Activated CD8-positive, alpha-beta memory T cell treated with anti-CD3 and anti-CD28 coated beads for 48 hours (primary cell): ENCODE measurements at regions not wholly inside any gene's neighbourhood (a gene's known extent, or its start where the extent isn't known, plus 50 kb on each side); places are given as distances from the start of the nearest gene placed in this dataset.
A peak's percentile ranks its signal among the peaks of the same experiment; 100 is the strongest.
"Not testable (repeated sequence)": the region's sequence is repeated elsewhere in the genome, so short reads cannot be mapped to it uniquely, and the experiment has no call there.

ENCODE experiments used
- DNase-seq, 3 experiments: peaks; one replicate each; pipeline ENCODE4 v3.0.0-alpha.2; 2020; ENCODE audit warnings: low read depth in 2 of 3, low spot score in 2 of 3

DNA sequence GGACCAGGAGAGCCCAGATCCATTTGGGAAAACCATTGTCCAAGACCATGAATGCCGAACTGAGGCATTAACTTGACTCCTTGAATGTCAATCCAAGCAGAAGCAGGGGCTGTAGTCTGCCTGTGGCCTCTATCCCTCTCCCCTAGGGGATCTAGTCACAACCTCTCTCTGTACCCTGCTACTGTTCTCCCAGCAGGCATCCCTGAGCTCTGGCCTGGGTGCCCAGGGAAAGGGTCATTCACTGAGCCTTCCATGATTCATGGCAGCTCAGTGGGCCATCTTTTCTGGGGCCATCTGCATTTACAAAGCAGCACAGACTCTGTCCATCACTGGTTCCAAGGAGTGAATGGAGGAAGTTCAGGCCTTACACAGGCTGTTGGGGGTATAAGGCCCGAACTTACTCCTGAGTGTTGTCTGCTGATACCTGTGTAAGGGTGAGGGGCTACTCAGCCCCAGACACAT, 151.8 kb downstream of the ZFP36L2 start:
- DNase-seq: no peak

DNA sequence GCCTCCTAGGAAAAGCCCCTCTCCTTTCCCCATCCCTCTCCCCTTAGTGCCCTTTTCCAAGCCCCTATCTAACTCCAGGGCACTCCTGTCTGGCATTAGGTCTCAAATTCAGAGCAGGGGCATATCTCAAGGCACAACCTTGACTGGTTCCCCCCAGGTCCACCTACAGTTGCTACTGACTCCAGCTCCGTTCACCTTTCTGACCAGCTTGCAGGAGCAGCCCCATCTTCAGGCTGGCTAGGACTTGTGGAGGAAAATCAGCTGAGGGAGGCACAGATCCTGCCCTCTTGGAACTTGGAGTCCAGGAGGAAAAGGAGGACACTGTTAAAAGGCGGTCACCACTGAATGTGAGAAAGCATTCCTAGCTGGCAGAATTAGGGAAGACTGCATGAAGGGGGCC, 152.4 kb downstream of the ZFP36L2 start:
- no peak for DNase-seq

DNA sequence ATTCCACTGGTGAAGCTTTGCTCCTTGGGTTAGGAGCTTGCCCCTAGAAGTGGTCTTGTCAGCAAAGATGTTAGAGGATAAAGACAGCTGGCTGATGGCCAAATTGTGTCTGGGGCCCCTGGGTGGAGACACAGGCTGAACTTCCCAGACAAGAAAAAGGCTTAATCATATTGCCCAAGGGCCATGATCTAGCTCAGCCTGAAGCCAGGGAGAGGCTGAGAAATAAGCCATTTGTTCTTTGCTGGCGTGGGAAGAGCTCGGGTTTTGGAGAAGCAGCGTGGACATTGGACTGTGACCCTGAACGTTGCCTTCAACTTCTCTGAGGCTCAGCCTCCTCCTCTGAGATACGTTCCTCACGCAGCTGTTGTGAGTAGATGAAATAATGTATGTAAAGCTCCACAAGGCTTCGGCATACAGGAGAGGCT, 153.0 kb downstream of the ZFP36L2 start:
- DNase-seq: no peak

DNA sequence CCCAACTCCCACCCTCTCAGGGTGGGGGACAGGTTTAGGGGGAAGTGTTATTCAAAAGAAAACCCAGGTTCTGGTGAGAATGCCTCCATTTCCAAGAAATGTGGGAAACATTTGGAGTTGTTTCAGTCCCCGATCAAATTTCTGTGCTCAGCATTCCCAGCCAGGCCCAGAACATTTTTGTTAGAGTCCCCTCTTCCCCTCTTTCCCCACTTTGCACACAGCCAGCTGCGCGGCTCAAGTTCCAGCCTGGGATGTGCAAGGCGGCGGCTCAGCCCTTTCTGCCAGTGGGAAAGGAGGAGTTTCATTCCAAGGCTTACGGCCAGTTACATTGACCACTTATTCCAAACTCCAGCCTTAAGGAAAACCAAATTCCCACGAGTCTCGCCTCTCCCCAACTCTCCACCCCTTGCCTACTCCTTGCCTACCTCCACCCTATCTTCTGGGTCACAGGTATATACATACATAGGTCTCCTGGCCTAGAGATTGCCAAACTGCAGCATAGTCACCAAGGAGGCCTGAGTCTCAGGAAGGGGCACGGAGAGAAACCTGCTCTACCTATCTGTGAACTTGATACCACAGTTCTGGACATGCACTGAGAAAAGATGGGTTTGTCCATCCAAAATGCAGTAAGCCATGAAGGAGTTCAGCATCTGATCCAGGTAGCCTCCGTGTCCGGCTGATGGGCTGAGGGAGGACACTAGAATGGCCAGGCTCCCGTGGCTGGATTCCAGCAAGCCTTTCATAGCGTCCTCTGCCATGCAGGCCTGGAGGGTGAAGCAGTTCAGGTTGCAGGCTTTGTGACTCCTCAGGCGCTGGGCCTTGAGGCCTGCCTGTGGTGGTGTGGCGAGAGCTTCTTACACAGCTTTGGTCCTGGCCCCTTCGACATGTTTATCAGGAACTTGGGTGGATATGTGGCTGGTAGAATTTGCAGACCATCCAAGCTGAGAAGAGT, 154.5 kb downstream of the ZFP36L2 start:
- DNase-seq: no peak

DNA sequence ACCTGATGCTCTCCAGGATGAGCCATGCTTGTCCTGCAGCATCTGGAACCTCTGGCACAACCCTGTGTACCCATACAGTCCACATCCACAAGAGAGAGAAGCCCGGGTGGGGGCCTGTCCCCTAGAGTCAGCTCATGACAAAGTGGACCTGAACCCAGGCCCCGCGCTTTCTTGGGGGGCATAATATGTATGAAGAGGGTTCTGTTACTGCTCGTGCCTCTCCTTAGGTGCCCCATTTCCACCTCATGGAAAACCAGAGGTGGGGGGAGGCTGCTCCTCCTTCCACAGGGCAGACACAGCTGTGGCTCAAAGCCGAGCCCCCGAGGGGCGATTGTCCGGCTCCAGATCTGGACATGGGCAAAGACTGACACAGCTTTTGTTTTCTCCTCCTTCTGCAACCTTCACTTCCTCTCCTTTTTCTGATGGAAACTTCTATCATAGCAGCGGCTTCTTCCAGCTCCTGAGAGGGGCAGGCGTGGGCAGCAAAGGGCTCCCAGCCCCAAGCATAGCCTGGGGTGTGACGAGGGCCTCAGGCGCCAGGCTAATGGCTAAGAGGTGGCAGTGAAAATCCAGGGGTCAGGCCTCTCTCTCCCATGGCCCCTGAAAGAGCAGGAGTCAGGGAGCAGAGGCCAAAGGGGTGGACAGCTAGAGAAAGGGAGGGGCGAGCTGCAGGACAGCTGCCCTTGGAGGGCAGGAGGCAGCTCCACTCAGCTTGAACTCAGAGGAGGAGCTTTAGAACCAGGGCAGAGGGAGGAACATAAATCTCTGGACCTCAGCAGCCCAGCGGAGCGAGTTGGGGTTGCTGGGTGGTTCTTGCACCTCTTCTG, 155.5 kb downstream of the ZFP36L2 start:
- no peak for DNase-seq

DNA sequence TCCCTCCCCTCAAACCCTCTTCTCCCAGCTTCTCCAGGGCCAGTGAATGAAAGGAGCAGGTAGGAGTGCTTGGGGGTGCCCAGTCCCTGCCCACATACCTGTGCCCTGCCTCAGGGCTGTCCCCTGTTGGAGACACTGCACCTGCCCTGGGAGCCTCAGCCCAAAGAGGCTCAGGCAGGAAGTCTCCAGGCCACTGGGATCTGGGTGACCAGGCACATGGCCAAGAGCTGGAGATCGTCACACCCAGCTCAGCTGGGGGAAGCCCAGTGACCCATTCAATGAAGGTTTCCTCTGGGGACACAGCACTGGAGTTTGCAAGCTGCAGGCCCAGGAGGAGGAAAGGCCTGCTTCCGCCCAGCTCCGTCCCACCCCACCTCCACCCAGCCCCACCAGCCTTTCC, 156.4 kb downstream of the ZFP36L2 start:
- DNase-seq: no peak

DNA sequence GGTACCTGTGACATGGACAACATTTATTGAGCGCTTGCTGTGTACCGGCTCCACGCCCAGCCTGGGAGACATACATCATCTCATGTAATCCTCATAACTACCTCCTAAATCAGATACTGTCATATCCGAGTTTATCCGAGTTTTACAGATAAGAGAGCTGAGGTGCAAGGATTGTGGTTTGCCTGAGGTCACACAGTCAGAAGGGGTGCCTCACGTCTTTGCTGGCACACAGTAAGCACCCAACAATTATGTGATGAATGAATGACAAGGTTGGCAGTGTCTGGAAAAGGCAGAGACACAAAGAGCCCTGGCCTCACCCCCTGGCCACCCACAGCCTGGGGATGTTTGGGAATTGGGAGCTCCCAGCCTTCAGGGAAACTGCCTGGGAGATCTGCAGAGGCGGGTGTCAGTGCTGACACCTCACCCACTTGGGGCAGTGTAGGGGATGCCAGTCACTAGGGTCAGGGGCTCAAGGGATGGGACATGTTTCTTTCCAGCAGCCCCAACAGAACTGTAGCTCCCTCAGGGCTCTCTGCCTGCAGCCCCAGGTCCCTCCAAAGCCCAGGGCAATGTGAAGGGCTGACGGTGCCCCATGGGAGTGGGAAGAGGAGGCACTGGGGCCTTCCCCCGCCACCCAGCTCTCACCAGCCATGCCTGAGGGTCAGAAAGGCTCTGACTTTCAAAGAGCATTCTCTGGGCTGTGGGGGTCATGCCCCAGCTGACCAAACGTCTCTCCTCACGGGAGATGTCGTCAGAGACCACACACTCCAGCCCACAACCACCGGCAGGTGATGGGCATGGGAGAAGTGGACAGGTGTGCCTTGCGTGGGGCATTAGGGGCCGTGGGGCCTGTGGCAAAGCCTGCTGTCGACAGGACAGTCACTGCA, 157.5 kb downstream of the ZFP36L2 start:
- DNase-seq: no peak

DNA sequence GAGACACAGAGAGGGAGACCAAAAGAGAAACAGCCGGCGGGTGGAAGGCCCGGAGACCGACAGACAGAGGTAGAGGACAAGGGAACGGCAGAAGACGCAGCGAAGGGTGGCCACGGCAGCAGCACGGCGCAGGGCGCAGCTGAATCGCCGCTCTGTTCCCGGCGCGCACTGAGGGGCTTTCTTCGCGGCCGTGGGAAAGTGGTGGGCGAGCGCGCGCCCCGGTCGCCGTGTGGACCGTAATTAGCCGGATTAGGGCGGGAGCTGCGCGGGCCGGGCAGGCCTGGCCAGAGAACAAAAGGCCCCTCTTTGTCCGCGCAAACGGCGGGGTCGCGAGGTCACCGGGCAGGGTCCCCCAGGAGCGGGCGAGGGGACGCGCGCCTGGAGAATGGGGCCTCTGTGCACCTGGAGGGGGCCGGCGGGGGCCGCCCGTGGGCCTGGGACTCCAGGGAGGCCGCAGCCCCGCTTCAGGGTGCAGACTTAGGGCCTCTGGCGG, 158.3 kb downstream of the ZFP36L2 start:
- DNase-seq: no peak

DNA sequence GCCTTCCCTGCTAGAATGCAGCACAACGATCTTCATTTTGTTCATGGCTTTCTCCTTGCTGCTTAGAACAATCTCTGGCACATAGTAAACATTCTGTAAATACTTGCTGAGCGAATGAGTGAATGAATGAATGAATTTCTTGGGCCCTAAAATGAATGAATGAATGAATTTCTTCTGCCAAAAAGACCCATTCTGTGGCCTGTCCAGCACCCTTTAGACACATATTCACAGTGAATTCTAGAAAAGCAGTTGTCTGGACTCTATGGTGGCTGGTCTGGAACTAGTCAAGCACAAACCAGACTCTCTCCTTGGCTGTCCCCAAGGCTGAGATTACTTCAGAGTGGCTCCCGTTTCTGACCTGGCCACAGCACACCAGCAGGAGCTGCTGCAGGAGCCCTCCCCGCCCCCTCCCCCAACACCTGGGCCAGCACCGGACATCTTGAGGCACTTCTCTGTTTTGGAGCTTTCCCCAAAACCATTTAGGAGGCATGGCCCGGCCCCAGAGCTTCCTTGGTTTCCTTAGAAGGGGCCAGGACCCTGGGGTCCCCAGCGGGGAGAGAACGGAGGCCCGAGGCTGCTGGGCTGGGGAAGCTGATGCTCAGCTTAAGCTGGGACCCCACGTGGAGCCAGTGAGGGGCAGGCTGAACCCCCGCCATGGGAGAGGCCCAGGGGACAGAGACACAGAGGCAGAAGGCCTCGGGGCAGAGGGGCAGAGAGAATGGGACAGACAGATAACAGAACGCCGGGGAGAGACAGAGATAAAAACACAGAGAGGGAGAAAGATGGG, 159.0 kb downstream of the ZFP36L2 start:
- DNase-seq: no peak

DNA sequence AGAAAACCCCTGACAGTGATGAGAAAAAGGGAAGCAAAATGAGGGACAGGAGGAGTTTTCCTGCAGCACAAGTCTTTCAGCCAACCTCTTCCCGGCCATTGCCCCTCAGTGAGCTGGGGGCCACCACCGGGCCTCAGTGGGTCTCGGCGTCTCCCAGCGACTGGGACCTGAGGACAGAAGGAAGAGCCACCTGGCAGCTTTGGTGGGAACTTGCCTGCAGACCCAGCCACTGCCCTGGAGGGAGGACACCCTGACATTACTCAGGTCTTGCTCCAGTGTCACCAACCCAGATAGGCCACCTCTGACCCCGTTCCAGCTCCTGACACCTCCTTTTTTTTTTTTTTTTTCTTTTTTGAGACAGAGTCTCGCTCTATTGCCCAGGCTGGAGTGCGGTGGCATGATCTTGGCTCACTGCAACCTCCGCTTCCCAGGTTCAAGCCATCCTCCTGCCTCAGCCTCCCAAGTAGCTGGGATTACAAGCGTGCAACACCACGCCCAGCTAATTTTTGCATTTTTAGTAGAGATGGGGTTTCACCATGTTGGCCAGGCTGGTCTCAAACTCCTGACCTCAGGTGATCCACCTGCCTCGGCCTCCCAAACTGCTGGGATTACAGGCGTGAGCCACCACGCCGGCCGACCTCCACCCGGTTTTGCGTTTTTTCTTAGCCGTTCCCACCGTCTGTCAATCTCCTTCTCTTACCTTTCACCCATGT, 159.7 kb downstream of the ZFP36L2 start:
- not testable (repeated sequence) for DNase-seq

DNA sequence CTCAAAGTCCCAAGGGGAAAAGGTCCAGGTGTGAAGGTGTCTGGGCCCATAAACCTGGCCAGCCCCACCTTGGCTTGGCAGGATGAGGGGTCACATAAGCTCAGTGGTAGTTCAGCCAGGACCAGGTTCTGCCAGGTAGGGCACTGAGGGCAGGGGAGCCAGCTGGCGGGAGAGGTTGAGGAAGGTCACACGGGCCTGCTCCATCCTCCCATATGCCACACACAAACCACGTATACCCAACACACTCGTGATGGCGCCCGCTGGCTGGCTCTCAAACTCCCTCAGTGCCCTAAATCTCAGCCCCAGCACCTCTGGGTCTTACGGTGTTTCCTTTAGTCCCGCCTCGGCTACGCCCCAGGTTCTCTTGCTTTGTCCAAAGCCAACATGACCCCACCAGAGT, 160.5 kb downstream of the ZFP36L2 start:
- DNase-seq: no peak

DNA sequence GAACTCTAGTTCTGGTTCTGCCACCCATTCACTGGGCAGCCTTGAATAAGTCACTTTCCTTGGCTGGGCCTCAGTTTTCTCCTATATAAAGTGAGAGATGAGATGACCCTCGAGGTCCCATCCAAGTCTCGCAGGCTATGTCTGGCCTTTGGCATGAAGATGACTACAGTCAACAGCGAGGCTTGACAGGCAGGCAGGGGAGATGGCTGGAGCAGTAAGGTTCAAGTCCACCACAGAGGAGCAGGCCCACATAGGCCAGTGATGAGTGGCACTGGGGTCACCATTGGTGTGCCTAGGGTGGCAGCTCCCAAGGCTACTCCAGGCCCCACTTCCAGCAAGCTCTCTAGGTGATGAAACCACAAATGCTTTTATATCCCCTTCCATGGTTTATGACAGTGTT, 161.4 kb downstream of the ZFP36L2 start:
- DNase-seq: no peak

DNA sequence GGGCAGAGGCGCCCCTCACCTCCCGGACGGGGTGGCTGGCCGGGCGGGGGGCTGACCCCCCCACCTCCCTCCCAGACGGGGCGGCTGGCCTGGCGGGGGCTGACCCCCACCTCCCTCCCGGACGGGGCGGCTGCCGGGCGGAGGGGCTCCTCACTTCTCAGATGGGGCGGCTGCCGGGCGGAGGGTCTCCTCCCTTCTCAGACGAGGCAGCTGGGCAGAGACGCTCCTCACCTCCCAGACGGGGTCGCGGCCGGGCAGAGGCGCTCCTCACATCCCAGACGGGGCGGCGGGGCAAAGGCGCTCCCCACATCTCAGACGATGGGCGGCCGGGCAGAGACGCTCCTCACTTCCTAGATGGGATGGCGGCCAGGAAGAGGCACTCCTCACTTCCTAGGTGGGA, 163.3 kb downstream of the ZFP36L2 start:
- DNase-seq: not testable (repeated sequence)

DNA sequence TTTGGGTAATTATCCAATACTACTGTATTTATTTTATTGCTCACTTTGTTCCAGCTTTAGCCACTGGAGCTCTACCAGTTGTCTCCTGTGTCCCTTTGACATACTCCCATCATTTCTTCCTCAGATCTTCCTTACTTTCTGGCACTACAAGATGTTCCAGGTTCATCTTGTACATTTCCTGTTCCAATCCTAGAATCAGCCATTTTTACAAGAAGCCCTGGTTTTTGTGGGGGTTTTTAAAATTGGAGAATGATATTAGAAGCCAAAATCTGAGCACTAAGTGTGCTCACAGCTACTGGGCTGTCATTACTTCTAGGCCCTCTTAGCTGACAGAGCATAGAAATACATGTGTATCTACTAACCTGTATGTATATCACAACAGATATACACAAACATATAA, 164.3 kb downstream of the ZFP36L2 start:
- DNase-seq: no peak

DNA sequence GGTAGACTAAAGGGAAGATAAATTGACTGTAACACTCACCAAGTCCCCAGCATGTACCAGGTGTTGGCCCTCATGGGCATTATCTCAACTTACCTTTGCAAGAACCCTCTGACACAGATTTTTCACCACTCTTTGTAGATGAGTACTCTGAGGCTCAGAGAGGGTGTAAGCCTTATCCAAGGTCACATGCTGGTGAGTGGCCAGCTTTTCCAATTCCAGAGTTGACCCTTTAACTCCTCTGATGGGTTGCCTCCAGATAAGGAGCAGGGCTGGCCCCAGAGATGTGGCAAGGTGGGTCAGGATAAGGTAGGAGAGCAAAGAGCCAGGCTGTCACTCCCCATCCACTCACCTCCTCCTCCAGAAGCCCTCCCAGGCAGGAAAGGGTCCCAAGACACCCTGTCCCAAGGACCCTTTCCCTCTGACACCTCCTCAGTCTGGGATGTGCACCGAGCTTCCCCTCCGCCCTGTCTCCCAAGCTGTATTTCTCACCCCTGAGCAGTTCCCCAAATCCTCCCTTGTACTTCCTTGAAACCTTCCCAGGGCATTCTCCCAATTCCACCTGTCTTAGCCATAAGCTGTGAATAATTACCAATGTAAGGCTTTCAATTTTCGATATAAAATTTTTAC, 165.9 kb downstream of the ZFP36L2 start:
- no peak for DNase-seq

DNA sequence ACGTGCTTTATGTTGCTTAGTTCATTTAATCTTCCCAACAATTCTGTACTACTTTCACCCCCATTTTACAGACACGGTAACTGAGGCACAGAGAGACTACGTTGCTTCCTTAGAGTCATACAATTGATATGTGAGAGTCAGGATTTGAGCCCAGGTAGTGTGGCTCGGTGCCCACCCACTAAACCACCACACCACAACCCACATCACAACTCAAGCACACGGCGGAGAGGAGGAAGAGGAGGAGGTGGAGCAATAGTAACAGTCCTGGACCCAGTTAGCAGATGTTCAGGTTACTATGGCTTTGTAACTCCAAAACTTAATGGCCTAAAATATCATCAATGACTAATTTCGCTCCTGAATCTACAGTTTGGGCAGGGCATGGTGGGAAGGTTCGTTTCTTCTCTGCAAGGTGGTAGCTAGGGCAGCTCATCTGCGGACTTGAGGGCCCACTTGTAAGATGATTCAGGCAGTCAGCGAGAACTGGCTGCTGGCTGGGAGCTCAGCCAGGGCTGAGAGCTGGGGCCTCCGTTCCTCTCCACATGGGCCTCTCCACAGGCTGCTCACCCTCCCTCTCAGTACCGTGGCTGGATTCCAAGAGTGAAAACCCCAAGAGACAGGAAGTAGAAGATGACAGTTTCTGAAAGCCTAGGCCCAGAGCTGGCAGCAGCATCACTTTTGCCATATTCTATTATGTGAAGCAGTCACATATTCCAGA, 167.1 kb downstream of the ZFP36L2 start:
- DNase-seq: peak in 2 of 3 experiments; percentile 38 to 47

DNA sequence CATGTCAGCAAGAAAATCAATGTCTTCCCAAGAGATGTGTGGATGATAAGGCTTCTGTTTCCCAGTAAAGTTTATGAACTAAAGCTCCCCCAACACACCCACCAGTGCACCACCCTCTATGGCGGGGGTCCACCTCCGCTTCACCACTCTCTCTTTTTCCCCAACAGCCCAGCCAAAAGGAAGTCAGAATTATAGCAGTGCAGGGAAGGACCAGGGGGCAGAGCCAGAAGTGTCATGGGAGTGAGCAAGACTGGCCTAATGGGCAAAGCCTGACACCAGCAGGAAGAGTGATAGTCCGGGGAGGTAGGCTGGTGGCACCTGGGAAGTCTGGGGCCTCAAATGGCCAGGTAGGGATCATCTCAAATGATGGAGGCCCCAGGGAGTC, 167.7 kb downstream of the ZFP36L2 start:
- DNase-seq: no peak
